NCI-H526 treated with DMSO at 0.1 percent for 48 hours (cell line): ENCODE measurements at regions not wholly inside any gene's neighbourhood (a gene's known extent, or its start where the extent isn't known, plus 50 kb on each side); places are given as distances from the start of the nearest gene placed in this dataset.

Experiments
- DNase-seq: peaks from one replicate; lab custom pipeline; 2025; lab: John Stamatoyannopoulos, UW

DNA sequence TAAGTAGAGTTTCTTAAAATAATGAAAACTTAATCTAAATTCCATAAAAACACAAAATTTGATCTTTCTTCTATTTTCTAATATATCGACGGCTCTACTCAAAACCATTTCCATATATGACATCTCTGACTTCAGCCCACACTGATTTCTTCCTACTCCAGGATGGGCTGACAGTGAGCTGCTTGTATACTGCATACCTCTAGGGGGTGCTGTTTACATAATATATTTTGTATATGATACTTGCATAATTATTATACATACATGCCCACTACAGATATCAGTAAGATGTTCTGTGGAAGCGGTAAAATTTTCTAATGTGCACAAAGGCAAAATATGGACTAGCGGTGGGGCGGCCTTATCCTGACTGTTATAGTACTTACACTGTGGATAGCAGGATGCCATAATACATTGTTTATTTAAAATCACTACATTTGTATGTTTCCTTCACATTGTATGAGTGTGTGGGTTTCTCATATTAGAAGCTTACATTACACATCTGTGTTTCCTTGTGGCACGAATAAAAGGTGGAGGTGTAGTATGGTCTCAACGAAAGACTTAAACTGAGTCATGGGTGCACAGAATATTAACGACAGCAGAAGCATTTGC lies 66.1 kb upstream of the NXPH2 start:
- peak; percentile 48 for DNase-seq

DNA sequence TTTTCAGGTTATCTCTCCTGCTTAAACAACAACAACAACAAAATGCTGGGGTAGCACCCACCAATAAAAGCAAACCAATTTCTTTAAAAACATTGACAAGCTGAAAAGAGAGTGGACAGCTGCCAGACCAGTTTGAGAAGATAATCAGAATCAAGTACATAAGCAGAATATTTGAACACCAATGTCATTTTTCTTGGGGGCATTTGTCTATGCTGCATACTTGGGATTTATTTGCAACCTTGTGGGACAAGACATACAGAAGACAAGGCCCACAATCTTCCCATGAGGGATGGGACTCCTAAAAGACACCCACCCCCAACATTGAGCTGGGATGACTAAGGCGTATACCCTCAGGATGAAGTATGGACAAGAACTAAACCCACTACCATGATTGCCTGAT lies 62.2 kb upstream of the NXPH2 start:
- no peak for DNase-seq

DNA sequence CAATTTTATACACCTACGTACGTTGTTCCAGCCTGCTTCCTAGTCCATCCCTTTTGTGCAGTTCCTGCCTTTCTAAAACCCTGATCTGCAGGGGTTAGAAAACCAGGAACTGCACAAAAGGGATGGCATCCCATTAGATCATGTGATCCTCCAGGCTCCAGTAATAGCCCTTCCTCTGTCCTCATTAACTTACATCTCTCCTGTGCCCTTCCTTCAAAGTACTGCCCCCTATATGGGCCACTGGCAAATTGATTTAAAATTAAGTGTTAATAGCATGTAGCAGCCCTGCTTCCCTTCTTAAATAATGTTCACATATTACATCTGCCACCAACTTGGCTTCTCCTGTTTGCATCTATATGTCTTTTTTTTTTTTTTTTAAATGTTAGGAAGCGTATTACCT lies 61.3 kb upstream of the NXPH2 start:
- no peak for DNase-seq

DNA sequence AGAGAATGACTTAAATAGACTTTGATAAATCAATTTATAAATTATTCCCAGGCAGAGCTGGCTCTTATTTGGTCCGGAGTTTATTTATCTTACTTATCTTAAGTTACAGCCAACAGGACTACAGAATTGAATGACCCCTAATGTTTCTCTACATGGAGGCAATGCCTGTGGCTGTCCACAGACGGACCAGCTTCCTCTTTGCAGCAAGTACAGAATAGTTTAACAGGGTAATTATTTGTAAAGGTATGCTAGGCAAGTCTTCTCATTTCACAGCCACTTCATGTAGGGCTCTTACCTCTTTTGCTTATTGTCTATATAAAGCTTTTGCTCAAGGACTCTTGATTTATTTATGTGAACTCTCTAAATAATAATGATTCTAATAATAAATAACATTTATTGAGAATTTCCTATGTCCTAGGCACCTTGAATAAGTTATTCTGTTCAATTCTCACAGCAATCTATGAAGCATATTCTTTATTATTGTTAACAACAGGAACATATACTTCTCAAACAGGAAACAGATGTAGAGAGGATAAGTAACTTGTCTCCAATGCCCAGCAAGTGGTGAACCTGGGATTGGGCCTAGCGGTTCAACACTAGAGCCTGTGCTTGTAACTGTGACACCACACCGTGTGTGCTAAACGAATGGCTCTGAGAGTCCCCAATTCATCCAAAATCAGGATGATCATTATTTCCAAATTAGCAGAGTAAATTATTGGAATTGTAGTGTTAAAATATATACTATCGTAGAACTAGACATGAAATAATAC lies 58.8 kb upstream of the NXPH2 start:
- no peak for DNase-seq

DNA sequence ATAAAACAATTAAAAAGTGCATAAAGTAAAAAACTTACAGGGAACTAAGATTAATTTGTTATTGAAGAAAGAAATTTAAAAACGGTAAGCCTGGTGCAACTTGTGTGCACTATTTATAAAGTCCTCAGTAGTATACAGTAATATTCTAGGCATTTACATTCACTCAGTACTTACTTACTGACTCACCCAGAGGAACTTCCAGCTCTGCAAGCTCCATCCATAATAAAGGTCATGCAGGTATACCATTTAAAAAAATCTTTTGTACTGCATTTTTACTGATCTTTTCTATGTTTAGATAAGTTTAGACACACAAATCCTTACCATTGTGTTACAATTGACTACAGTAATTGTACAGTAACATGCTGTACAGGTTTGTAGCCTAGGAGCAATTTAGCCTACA lies 51.5 kb upstream of the NXPH2 start:
- DNase-seq, result no peak

DNA sequence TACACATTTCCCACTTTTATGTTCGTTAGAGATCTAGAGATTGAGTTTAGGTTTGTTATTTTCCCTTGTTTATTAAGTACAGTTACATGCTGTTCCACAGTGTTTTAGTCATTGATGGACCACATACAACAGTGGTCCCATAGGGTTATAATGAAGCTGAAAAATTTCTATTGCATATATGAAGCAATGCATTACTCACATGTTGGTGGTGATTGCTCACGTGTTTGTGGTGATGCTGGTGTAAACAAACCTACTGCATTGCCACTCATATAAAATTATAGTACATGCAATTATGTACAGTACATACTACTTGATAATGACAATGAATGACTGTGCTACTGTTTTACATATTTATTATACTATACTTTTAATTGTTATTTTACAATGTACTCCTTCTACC lies 51.0 kb upstream of the NXPH2 start:
- DNase-seq, result no peak

DNA sequence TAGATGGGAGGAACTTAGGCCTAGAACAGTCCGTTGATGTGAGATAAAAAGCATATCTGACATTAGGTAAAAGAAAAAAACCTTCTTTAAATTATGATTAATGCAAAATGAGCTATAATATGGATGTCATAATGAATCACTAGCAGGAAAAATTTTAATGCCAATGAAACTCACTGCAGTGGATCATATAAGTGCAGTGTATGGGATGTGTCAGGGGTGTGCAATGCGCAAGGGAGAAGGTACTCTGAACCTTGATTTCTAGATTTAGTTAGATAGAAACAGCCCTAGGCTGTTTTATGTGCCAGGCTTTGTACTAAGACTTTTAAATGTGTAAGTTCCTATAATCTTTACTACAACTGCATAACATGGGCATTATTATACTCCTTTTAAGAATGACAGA lies 50.4 kb upstream of the NXPH2 start:
- no peak for DNase-seq
